ENCODE measurements at regions not wholly inside any gene's neighbourhood (a gene's known extent, or its start where the extent isn't known, plus 50 kb on each side); places are given as distances from the start of the nearest gene placed in this dataset.

DNA sequence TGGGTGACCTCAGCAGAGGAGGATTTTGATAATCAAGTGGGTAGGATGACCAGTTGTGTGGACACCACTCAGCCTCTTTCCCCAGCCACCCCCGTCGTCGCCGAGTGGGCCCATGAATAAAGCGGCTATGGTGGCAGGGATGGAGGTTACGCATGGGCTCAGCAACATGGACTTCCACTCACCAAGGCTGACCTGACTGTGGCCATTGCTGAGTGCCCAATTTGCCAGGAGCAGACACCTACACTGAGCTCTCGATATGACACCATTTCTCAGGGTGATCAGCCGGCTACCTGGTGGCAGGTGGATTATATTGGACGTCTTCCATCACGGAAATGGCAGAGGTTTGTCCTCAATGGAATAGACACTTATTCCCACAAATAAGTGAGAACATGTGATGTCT is 361.3 kb downstream of the KLHL4 start:
- POLR2A ChIA-PET (ENCODE audit: unreplicated experiment), result no interaction called here
- TF ChIP-seq, protein P1, sequence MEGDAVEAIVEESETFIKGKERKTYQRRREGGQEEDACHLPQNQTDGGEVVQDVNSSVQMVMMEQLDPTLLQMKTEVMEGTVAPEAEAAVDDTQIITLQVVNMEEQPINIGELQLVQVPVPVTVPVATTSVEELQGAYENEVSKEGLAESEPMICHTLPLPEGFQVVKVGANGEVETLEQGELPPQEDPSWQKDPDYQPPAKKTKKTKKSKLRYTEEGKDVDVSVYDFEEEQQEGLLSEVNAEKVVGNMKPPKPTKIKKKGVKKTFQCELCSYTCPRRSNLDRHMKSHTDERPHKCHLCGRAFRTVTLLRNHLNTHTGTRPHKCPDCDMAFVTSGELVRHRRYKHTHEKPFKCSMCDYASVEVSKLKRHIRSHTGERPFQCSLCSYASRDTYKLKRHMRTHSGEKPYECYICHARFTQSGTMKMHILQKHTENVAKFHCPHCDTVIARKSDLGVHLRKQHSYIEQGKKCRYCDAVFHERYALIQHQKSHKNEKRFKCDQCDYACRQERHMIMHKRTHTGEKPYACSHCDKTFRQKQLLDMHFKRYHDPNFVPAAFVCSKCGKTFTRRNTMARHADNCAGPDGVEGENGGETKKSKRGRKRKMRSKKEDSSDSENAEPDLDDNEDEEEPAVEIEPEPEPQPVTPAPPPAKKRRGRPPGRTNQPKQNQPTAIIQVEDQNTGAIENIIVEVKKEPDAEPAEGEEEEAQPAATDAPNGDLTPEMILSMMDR (conservative IDR thresholded peaks at IDR 0.05), result no peak
- TF ChIP-seq EZH2 (IDR thresholded peaks at IDR 0.05; ENCODE audit: low read depth), result no peak
- no peak for DNase-seq
- H3K36me3 ChIP-seq (ENCODE audit: low read depth), result no peaks in the 10 kb centered on the region
- no peaks in the 10 kb centered on the region for H3F3A ChIP-seq (ENCODE audit: insufficient read depth, low read depth)
- no peaks in the 10 kb centered on the region for H3K79me2 ChIP-seq (ENCODE audit: low read depth)
- no TSS peak for BruUV-seq (replicated peaks)
- H3K9me2 ChIP-seq (ENCODE audit: insufficient read depth), result no peaks in the 10 kb centered on the region
- CTCF ChIA-PET, result no interaction called here
- no peaks in the 10 kb centered on the region for H3K9me3 ChIP-seq (ENCODE audit: insufficient read depth, low read depth)
- H3K27me3 ChIP-seq (ENCODE audit: insufficient read depth, low read depth), result no peaks in the 10 kb centered on the region
- no peak overlapping the region for H3K4me3 ChIP-seq
- no peaks in the 10 kb centered on the region for H4K20me1 ChIP-seq (ENCODE audit: insufficient read depth)
- H3K4me1 ChIP-seq (replicated peaks; ENCODE audit: insufficient read depth), result no peaks in the 10 kb centered on the region
- intact Hi-C loops (cut with micrococcal nuclease; ENCODE audit: unreplicated experiment), result no loop called here
- H3K4me2 ChIP-seq, result no peak overlapping the region
- no peak overlapping the region for H2AFZ ChIP-seq
- no peak overlapping the region for H3K27ac ChIP-seq

DNA sequence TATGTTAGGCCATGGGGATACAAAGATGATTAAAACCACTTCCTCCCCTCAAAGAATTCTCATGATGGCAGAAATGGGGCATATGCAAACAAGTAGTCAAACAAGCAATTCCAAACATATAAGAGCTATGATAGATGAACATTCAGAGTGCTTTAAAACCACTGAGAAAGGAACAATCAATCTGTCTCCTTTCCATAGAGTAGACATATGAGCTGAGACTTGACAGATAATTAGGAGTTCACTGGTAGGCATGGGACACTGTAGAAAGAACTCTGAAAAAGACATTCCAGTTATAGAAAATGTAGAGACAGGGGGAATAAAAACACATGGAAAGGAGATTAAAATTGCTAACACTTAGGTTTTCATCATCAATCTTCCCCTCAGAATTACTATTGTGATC is 372.8 kb downstream of the KLHL4 start:
- Histone ChIP-seq H2AFZ (no peak overlapping the region), H3K4me1 (replicated peaks; ENCODE audit: insufficient read depth) (no peaks in the 10 kb centered on the region), H3F3A (ENCODE audit: insufficient read depth, low read depth) (no peaks in the 10 kb centered on the region), H3K4me2 (no peak overlapping the region), H3K4me3 (no peak overlapping the region), H3K27me3 (ENCODE audit: insufficient read depth, low read depth) (no peaks in the 10 kb centered on the region), H3K9me3 (ENCODE audit: insufficient read depth, low read depth) (no peaks in the 10 kb centered on the region), H3K27ac (no peak overlapping the region), H3K36me3 (ENCODE audit: low read depth) (no peaks in the 10 kb centered on the region), H3K9me2 (ENCODE audit: insufficient read depth) (no peaks in the 10 kb centered on the region), H4K20me1 (ENCODE audit: insufficient read depth) (no peaks in the 10 kb centered on the region), H3K79me2 (ENCODE audit: low read depth) (no peaks in the 10 kb centered on the region)
- TF ChIP-seq, protein P1 (conservative IDR thresholded peaks at IDR 0.05), result no peak
- TF ChIP-seq EZH2 (IDR thresholded peaks at IDR 0.05; ENCODE audit: low read depth), result no peak
- POLR2A ChIA-PET (ENCODE audit: unreplicated experiment), result no interaction called here
- intact Hi-C loops (cut with micrococcal nuclease; ENCODE audit: unreplicated experiment), result no loop called here
- BruUV-seq (replicated peaks), result no TSS peak
- no peak for DNase-seq
- CTCF ChIA-PET, result no interaction called here

DNA sequence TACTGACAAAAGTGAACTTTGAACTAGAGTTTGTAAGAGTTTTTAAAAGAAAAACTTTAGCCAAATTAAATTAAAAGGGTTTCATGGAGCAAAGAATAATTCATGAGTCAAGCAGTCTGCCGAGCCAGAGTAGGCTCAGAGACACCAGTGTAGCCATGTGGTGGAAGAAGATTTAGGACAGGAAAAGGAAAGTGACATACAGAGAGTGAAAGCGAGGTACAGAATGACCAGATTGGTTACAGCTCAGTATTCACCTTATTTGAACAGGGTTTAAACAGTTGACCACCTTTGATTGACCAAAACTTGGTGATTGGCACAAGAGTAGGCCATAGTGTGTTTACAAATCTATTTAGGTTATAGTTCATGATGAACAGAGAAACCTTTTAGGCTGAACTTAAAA is 377.8 kb downstream of the KLHL4 start:
- H3K79me2 ChIP-seq (ENCODE audit: low read depth), result no peaks in the 10 kb centered on the region
- no peaks in the 10 kb centered on the region for H3K27me3 ChIP-seq (ENCODE audit: insufficient read depth, low read depth)
- POLR2A ChIA-PET (ENCODE audit: unreplicated experiment), result no interaction called here
- TF ChIP-seq, protein P1 (conservative IDR thresholded peaks at IDR 0.05), result no peak
- TF ChIP-seq EZH2 (IDR thresholded peaks at IDR 0.05; ENCODE audit: low read depth), result no peak
- H3K27ac ChIP-seq, result no peak overlapping the region
- no peaks in the 10 kb centered on the region for H3K4me1 ChIP-seq (replicated peaks; ENCODE audit: insufficient read depth)
- CTCF ChIA-PET, result no interaction called here
- H3K4me3 ChIP-seq, result no peak overlapping the region
- DNase-seq, result no peak
- H3K9me2 ChIP-seq (ENCODE audit: insufficient read depth), result no peaks in the 10 kb centered on the region
- no peaks in the 10 kb centered on the region for H3K9me3 ChIP-seq (ENCODE audit: insufficient read depth, low read depth)
- intact Hi-C loops (cut with micrococcal nuclease; ENCODE audit: unreplicated experiment), result no loop called here
- no peaks in the 10 kb centered on the region for H4K20me1 ChIP-seq (ENCODE audit: insufficient read depth)
- H3K36me3 ChIP-seq (ENCODE audit: low read depth), result no peaks in the 10 kb centered on the region
- H2AFZ ChIP-seq, result no peak overlapping the region
- H3F3A ChIP-seq (ENCODE audit: insufficient read depth, low read depth), result no peaks in the 10 kb centered on the region
- no peak overlapping the region for H3K4me2 ChIP-seq
- BruUV-seq (replicated peaks), result no TSS peak
